HK-2 (cell line): ENCODE measurements at regions not wholly inside any gene's neighbourhood (a gene's known extent, or its start where the extent isn't known, plus 50 kb on each side); places are given as distances from the start of the nearest gene placed in this dataset.

Source experiments
- DNase-seq: peaks from one replicate; pipeline ENCODE4 v3.0.0-alpha.2; 2018; ENCODE audit not compliant: unreplicated experiment

DNA sequence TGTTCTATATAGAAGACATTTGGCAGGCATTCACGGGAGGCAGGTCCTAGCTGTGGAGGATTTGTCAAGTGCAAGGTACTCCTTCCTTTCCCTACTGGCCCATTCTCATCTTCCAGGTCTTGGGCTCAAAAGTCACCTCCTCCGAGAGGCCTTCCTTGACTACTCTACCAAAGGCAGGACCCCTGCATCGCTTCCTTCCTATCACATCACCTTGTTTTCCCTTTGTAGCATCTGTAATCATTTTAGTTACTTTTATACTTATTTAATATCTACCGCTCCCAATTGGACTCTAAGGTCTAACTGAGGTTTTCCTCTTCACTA, 296.8 kb upstream of the KAZN start:
- DNase-seq: no peak

DNA sequence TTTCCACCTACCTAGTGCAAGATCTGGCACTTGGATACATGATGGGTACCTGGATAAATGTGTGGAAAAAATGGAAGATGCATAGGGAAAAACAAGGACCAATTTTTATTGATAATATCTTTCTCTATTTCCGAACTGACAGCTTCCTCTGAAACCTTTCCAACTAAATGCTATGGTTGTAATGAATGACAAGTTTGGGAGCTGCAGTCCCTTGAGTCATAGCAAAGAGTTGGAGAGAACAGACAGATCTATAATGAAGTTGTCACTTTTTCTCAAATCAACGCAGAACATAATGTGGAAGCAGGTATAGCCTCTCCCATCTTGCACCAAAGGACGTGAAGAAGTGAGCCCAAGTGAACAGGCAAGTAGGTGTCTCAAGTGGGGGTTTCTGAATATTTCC, 296.5 kb upstream of the KAZN start:
- DNase-seq: no peak

DNA sequence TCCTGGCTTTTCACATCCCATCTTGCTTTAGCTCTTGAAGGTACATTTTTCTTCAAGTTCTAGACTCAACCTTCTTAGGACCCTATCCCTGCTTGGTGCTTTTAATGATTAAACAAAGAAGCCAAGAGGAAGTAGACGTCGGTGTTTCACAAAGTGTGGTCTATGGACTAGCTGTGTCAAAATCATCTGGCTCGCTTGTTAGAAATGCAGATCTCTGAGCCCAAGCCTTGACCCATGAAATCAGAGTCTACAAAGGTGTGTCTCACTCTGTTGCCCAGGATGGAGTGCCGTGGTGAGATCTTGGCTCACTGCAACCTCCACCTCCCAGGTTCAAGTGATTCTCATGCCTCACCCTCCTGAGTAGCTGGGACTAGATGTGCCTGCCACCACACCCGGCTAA, 295.5 kb upstream of the KAZN start:
- DNase-seq: no peak

DNA sequence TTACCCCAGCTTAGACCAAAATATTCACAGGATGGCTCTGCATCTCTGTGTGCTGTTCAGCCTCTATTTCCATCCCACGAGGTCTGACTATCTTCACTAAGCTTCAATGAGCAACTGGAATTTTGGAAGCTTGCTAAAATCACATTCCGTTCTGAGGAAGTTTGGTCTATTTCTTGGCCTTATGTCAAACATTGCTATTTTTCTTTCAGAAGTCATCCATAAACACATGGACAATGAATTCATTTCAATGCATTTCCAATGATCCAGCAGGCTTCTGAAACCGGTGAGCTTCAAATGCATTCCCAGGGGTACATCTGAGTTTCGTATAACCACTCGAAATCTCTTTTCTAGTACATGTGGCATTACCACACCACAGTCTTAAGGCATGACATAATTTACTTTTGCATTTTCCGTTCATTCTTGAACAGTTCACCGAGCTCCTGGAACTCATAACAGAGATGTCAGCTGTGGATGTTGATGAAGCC, 294.1 kb upstream of the KAZN start:
- DNase-seq: peak; percentile 22

DNA sequence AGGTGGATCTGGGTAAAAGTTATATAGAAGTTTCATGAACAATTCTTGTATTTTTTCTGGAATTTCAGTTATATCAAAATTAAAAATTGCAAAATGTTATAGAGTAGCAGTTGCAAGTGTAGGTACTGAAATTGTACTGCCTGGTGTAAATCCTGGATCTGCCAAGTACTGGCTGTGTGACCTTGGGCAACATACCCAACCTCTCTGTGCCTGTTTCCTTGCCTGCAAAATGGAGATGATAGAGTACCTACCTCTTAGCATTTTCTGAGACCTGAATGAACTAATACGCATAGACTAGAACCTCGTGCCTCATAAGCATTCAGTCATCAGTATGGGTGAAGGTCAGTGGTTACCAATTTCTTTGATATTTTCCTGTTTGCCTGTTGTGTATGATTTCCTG, 290.0 kb upstream of the KAZN start:
- no peak for DNase-seq

DNA sequence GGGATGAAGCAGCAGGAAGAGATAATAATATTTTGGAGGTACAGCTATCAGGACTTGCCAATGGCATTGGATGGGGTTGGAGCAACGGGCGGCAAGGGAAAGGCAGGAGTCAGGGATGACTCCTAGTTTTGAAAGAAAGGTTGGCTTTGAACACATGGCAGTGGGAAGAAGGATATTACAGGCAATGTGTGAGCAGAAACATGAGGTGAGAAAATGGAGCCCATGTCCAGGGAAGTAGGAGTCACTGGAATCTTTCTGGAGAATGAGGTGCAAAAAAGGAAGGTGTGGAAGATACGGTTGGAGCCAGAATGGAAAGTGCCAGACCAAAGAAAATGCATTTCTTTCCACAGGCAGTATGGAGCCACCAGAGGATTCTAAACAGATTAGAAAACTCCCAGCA, 288.5 kb upstream of the KAZN start:
- no peak for DNase-seq

DNA sequence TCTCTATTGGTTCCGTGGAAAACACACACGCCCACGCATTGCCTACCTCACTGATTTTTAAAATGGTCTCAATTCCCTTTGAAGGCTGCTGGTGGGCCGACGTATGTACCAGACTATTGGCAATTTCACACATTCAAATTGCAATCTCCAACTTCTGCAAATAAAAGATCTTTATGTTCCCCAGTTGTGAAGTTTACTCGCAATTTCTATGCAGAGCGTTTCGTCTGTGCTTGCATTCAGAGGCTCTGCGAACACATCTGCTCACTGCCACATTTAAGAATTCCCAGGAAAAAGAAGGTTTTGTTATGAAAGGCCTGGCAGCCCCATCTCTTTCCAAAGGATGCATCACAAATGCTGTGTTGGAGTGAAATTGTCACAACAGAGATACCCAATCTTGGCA, 288.0 kb upstream of the KAZN start:
- DNase-seq: no peak

DNA sequence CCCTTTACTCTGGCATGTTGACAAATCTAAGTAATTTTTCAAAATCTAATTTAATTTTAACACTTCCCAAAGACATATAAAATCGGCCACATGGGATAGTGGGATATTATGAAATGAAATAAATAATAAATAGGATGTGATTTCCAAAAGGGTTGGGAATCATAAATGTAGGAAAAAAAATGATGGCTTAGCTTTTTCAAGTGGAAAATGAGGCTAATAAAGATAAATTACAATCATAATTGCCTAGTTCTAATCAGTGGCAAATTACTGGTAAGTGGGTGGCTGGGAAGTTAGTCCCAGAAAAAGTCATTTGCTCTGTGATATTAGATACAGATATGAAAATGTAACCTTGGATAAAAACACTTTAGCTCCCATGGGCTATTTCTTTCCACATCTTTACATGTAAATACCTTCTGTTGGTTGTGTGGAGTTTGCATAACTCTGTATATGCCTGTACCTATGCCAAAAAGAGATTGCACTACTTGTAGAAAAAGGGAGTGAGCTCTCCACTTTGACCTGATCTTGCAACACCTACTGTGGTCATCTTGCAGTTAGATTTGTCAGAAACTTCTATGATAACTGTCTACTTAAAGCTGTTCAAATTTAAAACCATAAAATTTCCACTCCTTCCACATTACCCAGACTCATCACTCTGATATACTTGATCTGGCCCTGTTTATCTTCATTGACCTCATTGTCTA, 284.6 kb upstream of the KAZN start:
- no peak for DNase-seq

DNA sequence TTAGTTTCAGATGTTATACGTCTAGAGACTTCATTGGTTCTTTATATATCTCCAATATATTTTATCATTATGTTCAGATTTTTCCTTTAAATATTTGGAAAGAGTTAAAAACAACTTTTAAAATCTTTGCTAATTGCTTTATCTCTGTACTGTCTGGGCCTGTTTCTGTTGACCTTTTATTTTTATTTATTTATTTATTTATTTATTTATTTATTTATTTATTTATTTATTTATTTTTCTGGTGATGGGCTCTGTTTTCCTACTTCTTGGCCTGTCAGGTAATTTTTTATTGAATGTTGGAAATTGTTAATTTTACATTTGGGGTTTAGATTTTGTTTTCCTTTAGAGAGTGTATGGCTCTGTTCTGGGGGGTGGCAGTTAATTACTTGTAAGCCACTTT, 279.7 kb upstream of the KAZN start:
- no peak for DNase-seq

DNA sequence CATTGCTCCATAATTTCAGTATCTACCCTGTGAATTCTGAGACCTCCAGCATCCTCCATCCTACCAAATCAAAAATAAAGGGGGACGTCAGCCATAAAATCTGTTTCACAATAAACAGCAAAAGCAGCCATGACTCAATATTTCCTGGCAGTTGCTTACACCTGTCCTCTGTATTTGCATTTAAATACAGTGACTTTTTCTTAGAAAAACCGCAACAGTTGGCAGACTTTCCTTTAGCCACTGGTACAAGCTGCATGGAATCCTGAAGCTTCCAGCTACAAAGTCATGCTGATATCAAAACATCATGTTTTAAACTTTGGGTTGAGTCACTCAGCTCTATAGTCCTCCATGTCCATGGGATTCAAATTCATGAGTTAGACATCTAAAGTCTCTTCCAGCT, 278.0 kb upstream of the KAZN start:
- no peak for DNase-seq

DNA sequence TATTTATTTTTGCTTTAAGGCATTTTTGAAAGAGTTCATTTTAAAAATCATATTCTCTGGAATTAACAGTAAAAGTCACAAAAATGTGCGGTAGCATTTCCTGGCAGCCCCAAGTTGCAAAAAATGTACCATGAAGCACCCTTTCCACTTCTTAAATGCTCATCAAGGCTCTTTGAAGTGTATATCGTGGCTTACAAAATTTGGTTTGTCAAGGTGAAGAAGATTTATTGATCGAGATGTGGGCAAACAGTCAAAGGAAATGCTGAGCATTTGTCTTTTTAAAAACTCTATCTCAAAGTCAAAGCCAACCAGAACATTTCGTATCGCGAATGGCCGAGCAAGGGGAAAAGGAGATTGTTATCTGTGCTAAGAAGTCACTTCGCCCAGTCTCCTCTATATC, 277.5 kb upstream of the KAZN start:
- DNase-seq: no peak

DNA sequence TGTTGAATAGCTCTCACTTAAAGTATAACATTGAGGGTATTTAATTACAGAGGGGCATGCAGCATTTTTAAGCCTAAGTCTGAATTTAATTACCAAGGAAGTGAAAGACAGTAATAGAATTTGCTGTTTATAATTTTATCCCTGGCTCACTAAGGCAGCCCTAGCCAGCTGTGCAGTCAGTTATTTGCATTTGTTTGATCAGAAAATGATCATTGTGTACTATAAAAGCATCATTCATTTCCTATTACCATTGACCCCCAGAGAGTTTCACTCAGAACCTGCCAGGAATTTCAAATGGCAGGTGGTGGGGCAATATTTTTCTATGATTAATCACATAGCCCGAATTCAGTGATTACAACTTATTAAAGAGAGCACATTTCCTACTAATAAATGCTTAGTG, 277.1 kb upstream of the KAZN start:
- DNase-seq: no peak

DNA sequence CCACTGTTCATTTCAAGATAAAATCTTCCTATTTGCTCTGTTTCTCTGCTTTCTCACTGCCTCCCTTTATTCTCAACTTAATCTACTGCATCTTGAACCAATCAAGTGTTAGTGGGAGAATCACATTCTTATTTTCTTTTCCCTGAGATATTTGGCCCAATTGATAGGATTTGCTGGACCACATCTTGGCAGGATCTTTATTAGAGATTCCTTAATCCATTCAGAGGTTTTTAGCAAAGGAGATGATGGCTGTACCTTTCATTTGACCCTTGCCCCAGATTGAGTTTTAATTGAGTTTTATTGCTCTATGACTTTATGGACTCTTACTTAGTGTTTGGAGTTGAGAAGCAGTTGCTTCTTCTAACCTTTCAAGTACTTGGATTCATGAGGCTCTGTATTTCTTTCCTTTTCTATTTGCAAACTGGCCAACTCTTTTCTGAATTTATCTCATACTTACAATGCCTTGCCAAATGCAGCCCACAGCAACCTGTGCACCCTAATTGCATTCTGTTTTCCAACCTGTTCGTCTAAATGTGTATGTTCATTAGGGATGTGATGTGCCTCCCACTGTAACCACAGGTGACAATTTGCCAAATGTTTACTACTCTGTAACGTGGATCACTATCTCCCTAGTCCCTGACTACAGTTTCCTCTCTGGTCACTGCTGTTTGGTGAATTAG, 274.8 kb upstream of the KAZN start:
- DNase-seq: no peak

DNA sequence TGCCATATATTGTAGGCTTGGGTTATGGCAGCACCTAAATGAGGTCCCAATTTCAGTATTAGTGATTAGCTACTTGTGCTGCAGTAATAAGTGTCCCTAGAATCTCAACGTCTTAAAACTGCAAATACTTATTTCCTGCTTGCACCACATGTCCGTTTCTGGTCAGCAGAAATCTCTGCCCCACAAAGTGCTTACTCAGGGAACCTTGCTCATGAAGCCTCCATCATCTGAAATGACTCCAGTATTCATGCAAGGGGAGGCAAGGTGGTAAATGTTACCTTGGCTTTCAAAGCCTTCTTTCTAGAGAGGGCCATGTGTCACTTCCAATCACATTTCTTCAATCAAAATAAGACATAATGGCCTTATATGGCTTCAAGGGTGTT, 274.2 kb upstream of the KAZN start:
- no peak for DNase-seq

DNA sequence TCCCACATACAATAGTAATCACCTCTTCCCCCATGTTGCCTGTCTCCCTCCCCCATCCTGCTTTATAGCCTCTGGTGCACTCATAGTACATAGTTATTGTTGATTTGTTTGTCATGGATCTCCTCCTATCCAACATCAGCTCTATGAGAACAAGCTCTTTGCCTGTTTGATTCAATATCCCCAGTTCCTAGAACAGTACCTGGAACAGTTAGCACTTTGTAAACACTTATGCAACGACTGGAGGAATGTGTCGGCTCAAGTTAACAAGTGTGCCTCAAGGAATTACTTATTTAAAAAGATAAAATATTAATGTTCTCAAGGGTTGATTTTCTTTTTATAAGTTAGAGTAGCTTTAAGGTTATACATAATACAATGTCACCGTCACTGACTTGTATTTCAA, 271.6 kb upstream of the KAZN start:
- no peak for DNase-seq

DNA sequence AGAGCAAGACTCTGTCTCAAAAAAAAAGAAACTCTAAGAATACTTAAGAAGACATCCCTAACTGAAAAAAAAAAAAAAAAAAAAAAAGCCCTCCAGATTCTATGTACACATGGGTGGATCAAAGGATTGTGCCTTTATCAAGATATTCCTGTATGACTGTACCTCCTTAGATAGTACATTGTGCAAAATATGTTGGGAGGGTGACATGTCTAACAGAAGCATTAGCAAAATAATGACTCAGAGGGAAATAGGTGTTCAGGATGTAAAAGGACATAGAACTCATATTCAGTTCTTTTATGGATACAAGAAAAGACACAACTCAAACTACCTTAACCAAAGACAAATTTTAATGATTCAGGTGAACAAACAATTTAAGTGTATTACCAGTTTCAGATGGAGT, 269.8 kb upstream of the KAZN start:
- DNase-seq: no peak

DNA sequence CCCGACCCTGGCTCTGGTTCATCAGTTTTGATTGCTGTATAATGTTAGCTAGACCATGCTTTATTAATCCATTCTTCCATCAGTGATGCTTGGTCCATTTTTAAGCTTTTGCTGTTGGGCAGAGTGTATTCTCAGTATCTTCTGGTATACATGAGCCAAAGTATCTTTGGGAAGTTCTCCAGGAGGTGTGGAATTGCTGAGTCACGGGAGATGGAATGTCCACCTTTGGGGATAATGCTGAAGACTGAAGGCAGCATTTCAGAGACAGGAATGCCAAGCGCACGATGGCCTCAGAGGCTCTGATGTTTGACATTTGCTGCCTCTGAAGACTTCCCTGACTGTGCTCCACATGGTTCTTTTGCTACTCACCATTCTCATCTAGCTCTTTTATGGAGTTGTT, 266.3 kb upstream of the KAZN start:
- no peak for DNase-seq

DNA sequence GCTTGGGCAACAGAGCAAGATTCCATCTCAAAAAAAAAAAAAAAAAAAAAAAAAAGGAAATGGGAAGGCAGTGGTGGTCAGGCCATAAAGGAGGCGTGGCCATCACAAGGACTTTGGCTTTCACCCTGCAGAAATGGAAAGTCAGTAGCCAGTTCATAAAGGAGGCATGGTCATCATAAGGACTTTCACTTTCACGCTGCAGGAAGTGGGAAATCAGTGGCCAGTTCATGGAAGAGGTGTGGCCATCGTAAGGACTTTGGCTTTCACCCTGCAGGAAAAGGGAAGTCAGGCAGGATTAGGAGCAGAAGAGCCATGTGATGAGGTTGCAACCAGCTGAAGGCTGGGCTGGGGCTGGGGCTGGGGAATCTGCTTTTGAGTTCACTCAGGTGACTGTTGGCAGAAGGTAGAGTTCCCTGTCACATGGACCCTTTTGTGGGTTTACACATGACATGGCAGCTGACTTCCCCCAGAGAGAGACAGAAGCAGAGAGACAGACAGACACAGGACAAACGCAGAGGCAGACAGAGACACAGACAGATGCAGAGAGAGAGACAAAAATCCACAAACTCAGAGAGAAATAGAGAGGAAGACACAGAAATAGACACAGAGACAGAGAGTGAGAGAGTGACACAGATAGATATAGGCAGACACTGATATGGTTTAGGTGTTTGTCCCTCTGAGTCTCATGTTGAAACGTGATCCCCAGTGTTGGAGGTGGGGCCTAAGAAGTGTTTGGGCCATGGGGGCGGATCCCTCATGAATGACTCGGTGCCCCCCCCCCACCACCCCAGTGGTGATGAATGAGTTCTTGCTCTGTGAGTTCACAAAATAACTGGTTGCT, 263.9 kb upstream of the KAZN start:
- no peak for DNase-seq

DNA sequence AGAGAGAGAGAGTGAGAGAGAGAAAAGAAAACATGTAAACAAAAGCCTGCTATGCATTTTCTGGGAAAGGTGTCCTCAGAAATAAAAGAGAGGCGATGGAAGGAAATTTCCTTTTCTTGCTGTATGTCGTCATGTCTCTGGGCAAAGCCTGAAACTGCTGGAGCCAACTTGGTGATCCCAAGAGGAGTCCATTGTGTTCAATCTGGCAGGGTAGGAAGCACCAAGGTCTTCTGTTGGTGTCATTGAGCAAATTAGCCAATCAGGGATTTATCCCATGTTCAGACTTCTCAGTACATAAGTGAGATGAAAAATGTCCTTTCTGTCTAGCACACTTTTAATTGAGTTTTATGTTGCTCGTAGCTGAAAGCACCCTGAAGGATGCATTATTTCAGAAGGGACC, 260.0 kb upstream of the KAZN start:
- DNase-seq: no peak

DNA sequence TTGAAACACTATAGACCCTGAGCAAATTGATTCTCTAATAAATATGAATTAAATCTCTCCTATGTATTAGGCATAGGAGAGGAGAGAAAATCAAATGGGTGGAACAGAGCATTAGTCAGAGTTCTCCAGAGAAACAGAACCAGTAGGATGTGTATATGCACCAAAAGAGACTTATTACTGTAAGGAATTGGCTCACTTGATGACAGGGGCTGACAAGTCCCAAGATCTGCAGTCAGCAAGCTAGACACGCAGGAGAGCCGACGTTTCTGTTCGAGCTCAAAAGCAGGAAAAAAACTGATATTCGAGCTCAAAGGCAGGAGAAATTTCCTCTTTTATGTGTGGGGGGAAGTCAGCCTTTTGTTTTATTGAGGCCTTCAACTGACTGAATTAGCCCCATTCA, 259.2 kb upstream of the KAZN start:
- no peak for DNase-seq

DNA sequence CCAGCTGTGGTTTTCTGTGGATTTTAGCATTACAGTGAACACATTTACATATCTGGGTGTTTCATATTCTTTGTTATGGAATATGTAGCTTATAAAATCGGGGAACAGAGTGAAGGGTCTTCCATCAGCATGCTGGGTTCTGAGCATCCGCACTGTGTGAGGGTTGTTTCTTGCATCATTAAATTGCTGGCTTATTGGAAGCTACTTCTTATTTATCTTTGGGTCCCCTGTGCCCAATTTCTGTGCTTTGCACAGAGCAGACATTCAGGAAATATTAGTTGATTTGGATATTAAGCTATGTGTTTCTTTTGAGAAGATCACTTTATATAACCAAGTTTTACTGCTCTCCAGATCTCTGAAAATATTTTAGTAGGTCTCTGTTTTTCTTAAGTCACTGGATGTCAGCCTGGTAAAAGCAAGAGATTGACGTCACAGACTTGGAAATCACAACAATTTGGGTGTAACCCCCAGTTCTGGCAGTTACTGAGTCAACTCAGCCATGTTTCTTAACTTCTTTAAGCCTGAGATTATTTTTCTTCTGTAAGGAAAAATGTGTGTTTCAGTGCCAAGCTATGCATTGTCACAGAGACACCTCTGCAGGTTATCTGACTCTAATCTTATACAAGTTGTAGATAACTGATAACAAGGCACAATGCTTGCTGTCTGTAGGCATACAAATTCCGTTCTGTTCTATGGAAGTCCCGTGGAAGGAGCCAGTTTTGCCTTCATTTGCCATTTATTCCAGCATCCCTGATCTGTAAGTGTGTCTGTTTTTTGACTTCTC, 258.3 kb upstream of the KAZN start:
- DNase-seq: no peak

DNA sequence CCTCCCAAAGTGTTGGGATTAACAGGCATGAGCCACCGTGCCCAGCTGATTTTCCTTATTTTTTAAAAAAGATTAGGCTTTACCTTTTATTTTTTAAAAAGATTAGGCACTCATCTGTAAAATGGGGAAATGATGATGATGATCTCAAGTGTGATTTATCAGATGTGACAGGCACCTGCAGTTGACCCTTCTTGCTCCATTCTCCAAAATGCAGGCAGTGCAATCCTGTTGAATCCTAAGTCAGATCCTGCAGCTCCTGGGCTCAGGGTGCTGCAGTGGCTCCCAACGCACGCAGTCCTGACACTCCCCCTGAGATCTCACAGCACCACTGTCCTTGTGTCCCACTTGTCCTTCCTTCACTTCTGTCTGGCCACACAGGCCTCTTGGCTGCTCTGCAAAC, 257.3 kb upstream of the KAZN start:
- DNase-seq: no peak
